ENCODE measurements at regions not wholly inside any gene's neighbourhood (a gene's known extent, or its start where the extent isn't known, plus 50 kb on each side); places are given as distances from the start of the nearest gene placed in this dataset.

- TF ChIP-seq CTCF (conservative IDR thresholded peaks at IDR 0.05; ENCODE audit: low read depth, low read length) (no peak), EZH2 (IDR thresholded peaks at IDR 0.05; ENCODE audit: borderline replicate concordance, low read depth, low read length, poor library complexity, severe bottlenecking) (no peak)
These were observed 231.6 kb downstream of the TJP1 start for GRCh38 chr15:29590701-29591100.

All from A673 (cell line).